HG02840 (cell line): ENCODE measurements at regions not wholly inside any gene's neighbourhood (a gene's known extent, or its start where the extent isn't known, plus 50 kb on each side); places are given as distances from the start of the nearest gene placed in this dataset.
"Not testable (repeated sequence)": the region's sequence is repeated elsewhere in the genome, so short reads cannot be mapped to it uniquely, and the experiment has no call there.

ENCODE experiments used
- ATAC-seq: cut with Tn5 transposase; IDR thresholded peaks from one replicate; pipeline ENCODE4 v1.9.1; 2021; ENCODE audit warnings: mild to moderate bottlenecking, moderate library complexity, moderate number of reproducible peaks; ENCODE audit not compliant: unreplicated experiment, low FRiP score

GRCh38 chr3:147160984-147161383 is 245.4 kb downstream of the ZIC4 start:
- ATAC-seq, result no peak

GRCh38 chr3:147159141-147159540 is 247.2 kb downstream of the ZIC4 start:
- no peak for ATAC-seq

GRCh38 chr3:147157631-147158030 is 248.7 kb downstream of the ZIC4 start:
- ATAC-seq, result no peak

- ATAC-seq, result not testable (repeated sequence)
Measured at GRCh38 chr3:147154988-147155387, 251.4 kb downstream of the ZIC4 start.

GRCh38 chr3:147153830-147154539 is 252.4 kb downstream of the ZIC4 start:
- ATAC-seq, result no peak

- no peak for ATAC-seq
Measured at GRCh38 chr3:147152476-147152875, 253.9 kb downstream of the ZIC4 start.

- no peak for ATAC-seq
Measured at GRCh38 chr3:147141516-147142288, 264.6 kb downstream of the ZIC4 start.

GRCh38 chr3:147139341-147139740 is 267.0 kb downstream of the ZIC4 start:
- ATAC-seq, result no peak

- no peak for ATAC-seq
Measured at GRCh38 chr3:147132168-147132567, 274.2 kb downstream of the ZIC4 start.

- no peak for ATAC-seq
Measured at GRCh38 chr3:147130461-147130860, 275.9 kb downstream of the ZIC4 start.

GRCh38 chr3:147129665-147130064 is 276.7 kb downstream of the ZIC4 start:
- no peak for ATAC-seq

- no peak for ATAC-seq
Measured at GRCh38 chr3:147122350-147122749, 284.0 kb downstream of the ZIC4 start.

- ATAC-seq, result no peak
Measured at GRCh38 chr3:147119989-147120388, 286.4 kb downstream of the ZIC4 start.

- ATAC-seq, result no peak
Measured at GRCh38 chr3:147119346-147119745, 287.0 kb downstream of the ZIC4 start.

GRCh38 chr3:147118611-147119010 is 287.7 kb downstream of the ZIC4 start:
- no peak for ATAC-seq

GRCh38 chr3:147117631-147118030 is 288.7 kb downstream of the ZIC4 start:
- no peak for ATAC-seq

GRCh38 chr3:147113293-147114044 is 292.9 kb downstream of the ZIC4 start:
- no peak for ATAC-seq

- ATAC-seq, result no peak
Measured at GRCh38 chr3:147099076-147099475, 307.3 kb downstream of the ZIC4 start.

GRCh38 chr3:147090461-147090860 is 315.9 kb downstream of the ZIC4 start:
- ATAC-seq, result no peak

GRCh38 chr3:147089286-147089685 is 317.1 kb downstream of the ZIC4 start:
- ATAC-seq, result no peak

GRCh38 chr3:147059500-147059899 is 346.8 kb downstream of the ZIC4 start:
- ATAC-seq, result not testable (repeated sequence)
